Keratinocyte (primary cell): ENCODE measurements at regions not wholly inside any gene's neighbourhood (a gene's known extent, or its start where the extent isn't known, plus 50 kb on each side); places are given as distances from the start of the nearest gene placed in this dataset.

Experiments used
- EZH2 ChIP-seq: IDR thresholded peaks from one replicate; pipeline ENCODE4 v1.6.1; 2012; ENCODE audit warnings: inconsistent platforms, mild to moderate bottlenecking, low read length, moderate library complexity
- TF ChIP-seq, protein P1 (sequence below), 3 experiments: IDR thresholded peaks in 1 of 3; conservative IDR thresholded peaks in 1 of 3; optimal IDR thresholded peaks in 1 of 3; 2 replicates in 2 of 3; 3 replicates in 1 of 3; pipeline versions ENCODE3 to v1.5.1; 2011; ENCODE audit warnings: low read length in 3 of 3, mild to moderate bottlenecking in 3 of 3, moderate library complexity in 2 of 3, control low read depth in 1 of 3, inconsistent platforms in 1 of 3; ENCODE audit not compliant: insufficient read depth in 2 of 3; ENCODE audit errors: extremely low read depth in 1 of 3

DNA sequence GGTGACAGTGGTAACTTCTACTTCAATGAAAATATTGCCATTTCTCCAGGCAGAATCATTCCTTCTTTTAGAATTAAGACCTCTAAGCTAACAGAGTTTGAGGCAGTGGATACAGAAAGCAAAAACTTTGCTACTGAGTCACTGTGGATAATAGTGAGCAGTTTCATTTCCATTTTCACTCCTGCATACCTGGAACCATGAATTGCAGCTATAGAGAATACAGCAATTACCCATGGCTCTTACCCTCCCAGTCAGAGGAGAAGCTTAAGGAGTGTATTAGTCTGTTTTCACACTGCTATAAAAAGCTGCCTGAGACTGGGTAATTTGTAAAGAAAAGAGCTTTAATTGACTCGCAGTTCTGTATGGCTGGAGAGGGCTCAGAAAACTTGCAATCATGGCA is 531.4 kb upstream of the CNTNAP5 start:
- TF ChIP-seq, protein P1, sequence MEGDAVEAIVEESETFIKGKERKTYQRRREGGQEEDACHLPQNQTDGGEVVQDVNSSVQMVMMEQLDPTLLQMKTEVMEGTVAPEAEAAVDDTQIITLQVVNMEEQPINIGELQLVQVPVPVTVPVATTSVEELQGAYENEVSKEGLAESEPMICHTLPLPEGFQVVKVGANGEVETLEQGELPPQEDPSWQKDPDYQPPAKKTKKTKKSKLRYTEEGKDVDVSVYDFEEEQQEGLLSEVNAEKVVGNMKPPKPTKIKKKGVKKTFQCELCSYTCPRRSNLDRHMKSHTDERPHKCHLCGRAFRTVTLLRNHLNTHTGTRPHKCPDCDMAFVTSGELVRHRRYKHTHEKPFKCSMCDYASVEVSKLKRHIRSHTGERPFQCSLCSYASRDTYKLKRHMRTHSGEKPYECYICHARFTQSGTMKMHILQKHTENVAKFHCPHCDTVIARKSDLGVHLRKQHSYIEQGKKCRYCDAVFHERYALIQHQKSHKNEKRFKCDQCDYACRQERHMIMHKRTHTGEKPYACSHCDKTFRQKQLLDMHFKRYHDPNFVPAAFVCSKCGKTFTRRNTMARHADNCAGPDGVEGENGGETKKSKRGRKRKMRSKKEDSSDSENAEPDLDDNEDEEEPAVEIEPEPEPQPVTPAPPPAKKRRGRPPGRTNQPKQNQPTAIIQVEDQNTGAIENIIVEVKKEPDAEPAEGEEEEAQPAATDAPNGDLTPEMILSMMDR (optimal IDR thresholded peaks at IDR 0.05 in 1 of 3, IDR thresholded peaks at IDR 0.05 in 1 of 3, conservative IDR thresholded peaks at IDR 0.05 in 1 of 3; ENCODE audit: extremely low read depth in 1 of 3, insufficient read depth in 2 of 3, low read length in 3 of 3), result no peak
- no peak for TF ChIP-seq EZH2
